ENCODE measurements at regions not wholly inside any gene's neighbourhood (a gene's known extent, or its start where the extent isn't known, plus 50 kb on each side); places are given as distances from the start of the nearest gene placed in this dataset.
"Not testable (repeated sequence)": the region's sequence is repeated elsewhere in the genome, so short reads cannot be mapped to it uniquely, and the experiment has no call there.

- TF ChIP-seq CTCF (conservative IDR thresholded peaks at IDR 0.05 in 1 of 2, IDR thresholded peaks at IDR 0.05 in 1 of 2; ENCODE audit: extremely low read depth in 1 of 2, insufficient read depth in 1 of 2, low read depth in 1 of 2, low read length in 2 of 2); EZH2 (IDR thresholded peaks at IDR 0.05; ENCODE audit: borderline replicate concordance, low read length): not testable (repeated sequence)
Observed at GRCh38 chr2:191507252-191507853, 170.6 kb upstream of the NABP1 start.
